IPS-18a (cell line): ENCODE measurements at regions not wholly inside any gene's neighbourhood (a gene's known extent, or its start where the extent isn't known, plus 50 kb on each side); places are given as distances from the start of the nearest gene placed in this dataset.

Experiments used
- H3K27ac ChIP-seq: one replicate; pipeline ENCODE4 v1.5.1; 2013; ENCODE audit warnings: low read length
- H3K27me3 ChIP-seq: one replicate; pipeline ENCODE4 v1.6.1; 2013; ENCODE audit warnings: mild to moderate bottlenecking, low read length; ENCODE audit not compliant: control insufficient read depth, insufficient read depth
- H3K36me3 ChIP-seq: one replicate; pipeline ENCODE4 v1.6.1; 2013; ENCODE audit warnings: low read depth, low read length; ENCODE audit not compliant: control insufficient read depth
- H3K4me1 ChIP-seq: one replicate; pipeline ENCODE4 v1.6.1; 2013; ENCODE audit warnings: low read depth, low read length; ENCODE audit not compliant: control insufficient read depth
- H3K4me3 ChIP-seq: one replicate; pipeline ENCODE4 v1.5.1; 2013; ENCODE audit warnings: low read length
- H3K9ac ChIP-seq: one replicate; pipeline ENCODE4 v1.6.1; 2013; ENCODE audit warnings: mild to moderate bottlenecking, low read length, moderate library complexity
- H3K9me3 ChIP-seq: one replicate; pipeline ENCODE4 v1.6.1; 2013; ENCODE audit warnings: low read depth, low read length; ENCODE audit not compliant: control insufficient read depth

DNA sequence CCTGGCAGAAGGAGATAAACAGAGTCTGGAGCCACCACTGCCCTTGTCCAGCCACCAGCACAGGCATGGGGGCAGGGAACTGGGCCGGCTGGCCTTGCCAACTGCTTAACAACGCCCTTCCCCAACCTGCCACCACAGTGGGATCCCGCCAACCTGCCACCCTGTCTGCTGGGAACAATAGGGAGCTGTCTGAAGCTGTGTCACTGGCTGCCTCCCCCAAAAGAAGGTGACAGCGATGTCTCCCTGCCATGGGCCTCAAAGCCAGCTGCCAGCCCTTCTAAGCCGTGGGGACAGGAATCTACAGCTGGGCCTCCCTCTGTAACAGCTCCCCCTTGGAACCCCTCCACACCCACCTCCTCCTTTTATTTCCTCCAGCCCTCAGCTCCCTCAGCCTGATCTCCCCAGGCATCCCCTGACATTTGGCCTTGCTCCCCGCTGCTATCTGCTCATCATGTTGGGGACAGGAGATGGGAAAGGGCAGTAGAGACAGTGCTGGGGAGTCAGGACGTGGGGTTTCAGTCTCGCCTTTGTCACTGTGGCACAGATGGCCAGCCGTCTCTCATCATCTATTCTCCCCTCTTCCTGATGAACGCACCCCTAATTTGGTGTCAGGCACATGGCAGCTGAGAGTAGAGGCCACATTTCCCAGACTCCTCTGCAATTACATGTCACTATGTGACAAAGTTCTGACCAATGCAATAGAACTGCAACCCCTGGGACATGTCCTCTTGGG, 51.3 kb upstream of the PRDM11 start:
- Histone ChIP-seq H3K36me3 (no peaks in the 10 kb centered on the region), H3K4me3 (no peak overlapping the region), H3K27ac (no peak overlapping the region), H3K9me3 (no peaks in the 10 kb centered on the region), H3K9ac (no peak overlapping the region), H3K4me1 (peaks cover 14% of the 10 kb centered on the region), H3K27me3 (no peaks in the 10 kb centered on the region)

GRCh38 chr11:45095691-45096010, 50.8 kb upstream of the PRDM11 start:
- peaks cover 14% of the 10 kb centered on the region for H3K4me1 ChIP-seq

DNA sequence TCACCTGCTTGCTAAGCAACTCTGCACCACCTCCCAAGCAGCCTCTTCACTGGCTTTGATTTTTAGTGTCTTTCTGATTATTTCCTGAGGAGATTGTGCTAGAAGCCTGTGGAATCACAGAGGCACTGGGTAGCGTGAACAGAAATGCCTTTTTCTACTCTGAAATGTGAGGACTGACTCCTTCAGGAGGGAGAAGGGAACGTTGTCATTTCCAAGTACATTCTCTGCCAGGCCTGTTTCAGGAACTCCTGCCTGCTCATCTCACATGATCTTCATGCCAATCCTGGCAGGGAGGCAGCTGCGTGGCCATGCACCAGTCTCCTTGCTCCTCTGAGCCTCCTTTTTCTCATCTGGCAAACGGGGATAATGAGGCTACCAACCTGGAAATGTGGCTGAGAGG, 49.8 kb upstream of the PRDM11 start:
- Histone ChIP-seq H3K27me3 (no peaks in the 10 kb centered on the region), H3K4me3 (no peak overlapping the region), H3K4me1 (peaks cover 6% of the 10 kb centered on the region), H3K9ac (no peak overlapping the region), H3K36me3 (no peaks in the 10 kb centered on the region), H3K9me3 (no peaks in the 10 kb centered on the region), H3K27ac (no peak overlapping the region)

More at GRCh38 chr11:45095691-45096010, 50.8 kb upstream of the PRDM11 start:
- no peaks in the 10 kb centered on the region for H3K9me3 ChIP-seq
- H3K4me3 ChIP-seq = no peak overlapping the region
- no peaks in the 10 kb centered on the region for H3K36me3 ChIP-seq
- no peak overlapping the region for H3K9ac ChIP-seq
- H3K27me3 ChIP-seq = no peaks in the 10 kb centered on the region
- no peak overlapping the region for H3K27ac ChIP-seq
